Stimulated activated CD4-positive, alpha-beta T cell treated with anti-CD3 and anti-CD28 coated beads, TNF-alpha, amount 100 ng/mL, for 48 hours (primary cell): ENCODE measurements at regions not wholly inside any gene's neighbourhood (a gene's known extent, or its start where the extent isn't known, plus 50 kb on each side); places are given as distances from the start of the nearest gene placed in this dataset.
"Not testable (repeated sequence)": the region's sequence is repeated elsewhere in the genome, so short reads cannot be mapped to it uniquely, and the experiment has no call there.

Experiments used
- DNase-seq, 3 donors: peaks; one replicate each; pipeline ENCODE4 v3.0.0-alpha.2; 2020; ENCODE audit warnings: low read depth in 3 of 3

DNA sequence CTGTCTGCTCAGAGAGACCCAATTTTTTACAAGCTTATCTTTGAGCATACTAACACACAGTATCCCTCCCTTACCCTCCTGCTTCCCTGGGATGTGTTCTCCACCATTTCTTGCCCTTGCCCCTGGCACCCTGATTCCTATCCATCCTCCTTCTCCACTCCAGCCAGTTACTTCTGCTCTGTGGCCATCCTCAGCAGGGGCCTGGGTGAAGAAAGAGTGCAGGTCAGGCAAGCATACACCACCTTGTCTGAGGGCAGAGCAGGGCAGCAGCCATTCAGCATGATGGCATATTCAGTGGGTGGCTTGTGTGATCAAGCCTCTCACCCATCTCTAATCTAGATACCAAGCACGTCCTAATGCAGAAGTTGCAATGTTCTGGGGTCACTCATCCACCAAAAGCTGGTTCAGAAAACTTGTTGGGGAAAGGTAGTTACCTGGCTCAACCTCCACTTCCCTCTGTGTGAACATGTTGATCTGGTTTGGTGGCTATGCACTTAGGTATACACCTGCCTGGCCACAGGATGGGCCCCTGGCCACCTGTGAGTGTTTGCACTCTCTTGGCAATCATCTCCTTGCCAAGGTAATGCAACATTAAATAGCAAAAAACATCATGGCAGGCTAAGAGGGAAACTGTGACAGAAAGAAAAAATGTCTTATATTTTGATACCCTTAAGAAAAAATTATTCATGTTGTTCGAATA, 900.3 kb upstream of the MIR17HG start:
- DNase-seq = no peak

- DNase-seq = no peak
Measured at GRCh38 chr13:90447734-90448101, 899.8 kb upstream of the MIR17HG start.

DNA sequence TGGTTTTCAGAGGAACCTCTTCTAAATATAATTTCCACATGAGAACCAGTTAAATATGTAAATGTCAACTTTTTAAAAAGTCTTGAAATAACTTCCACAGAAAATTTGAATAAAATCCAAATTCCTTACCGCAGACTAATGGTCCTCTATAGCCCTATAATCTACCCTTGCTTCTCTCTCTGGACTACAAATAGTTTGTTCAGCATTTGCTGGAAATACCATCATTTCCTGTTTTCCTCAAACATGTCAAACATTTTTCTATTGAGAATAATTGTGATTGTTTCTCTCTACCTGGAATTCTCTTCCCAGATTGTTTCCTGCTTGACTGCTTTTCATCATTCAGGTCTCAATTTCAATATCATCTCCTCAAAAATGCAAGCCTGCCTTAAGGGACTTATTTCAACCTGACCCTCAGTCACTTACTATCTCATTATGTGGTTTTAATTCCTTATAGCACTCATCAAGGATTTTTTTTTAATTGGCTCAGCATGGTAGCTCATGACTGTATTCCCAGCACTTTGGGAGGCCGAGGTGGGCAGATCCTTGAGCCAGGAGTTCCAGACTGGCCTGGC, 898.9 kb upstream of the MIR17HG start:
- DNase-seq = no peak

GRCh38 chr13:90453342-90453741, 894.1 kb upstream of the MIR17HG start:
- DNase-seq = no peak

DNA sequence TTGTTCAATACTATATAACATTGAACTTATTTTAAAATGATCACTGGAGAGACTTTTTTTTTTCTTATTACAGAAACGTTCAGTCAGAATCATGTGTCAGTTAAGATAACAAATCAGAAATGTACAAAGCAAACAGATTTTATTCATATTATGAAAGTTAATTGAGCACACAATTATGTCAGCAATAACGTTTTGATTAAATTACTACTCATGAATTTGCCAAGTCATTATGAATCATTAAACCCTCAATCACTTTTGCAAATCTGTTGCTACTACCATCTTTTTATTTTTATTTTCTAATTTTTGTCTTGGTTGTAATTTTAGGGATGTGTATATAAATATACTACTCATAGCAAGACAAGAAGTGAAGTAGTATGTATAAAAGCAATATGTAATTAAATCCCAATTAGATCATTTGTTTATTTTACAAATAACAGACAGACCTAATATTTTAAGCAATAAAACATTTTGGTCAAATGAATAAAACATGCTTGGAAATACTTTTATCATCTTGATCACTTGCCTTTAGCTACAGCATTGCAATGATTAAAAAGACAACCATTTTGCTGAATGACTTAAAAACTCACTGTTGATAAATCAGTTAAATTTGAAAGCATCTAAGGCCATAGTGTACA, 893.4 kb upstream of the MIR17HG start:
- no peak for DNase-seq

- no peak for DNase-seq
Measured at GRCh38 chr13:90455067-90455466, 892.4 kb upstream of the MIR17HG start.

- no peak for DNase-seq
Measured at GRCh38 chr13:90455823-90456222, 891.7 kb upstream of the MIR17HG start.

GRCh38 chr13:90461398-90461797, 886.1 kb upstream of the MIR17HG start:
- no peak for DNase-seq

DNA sequence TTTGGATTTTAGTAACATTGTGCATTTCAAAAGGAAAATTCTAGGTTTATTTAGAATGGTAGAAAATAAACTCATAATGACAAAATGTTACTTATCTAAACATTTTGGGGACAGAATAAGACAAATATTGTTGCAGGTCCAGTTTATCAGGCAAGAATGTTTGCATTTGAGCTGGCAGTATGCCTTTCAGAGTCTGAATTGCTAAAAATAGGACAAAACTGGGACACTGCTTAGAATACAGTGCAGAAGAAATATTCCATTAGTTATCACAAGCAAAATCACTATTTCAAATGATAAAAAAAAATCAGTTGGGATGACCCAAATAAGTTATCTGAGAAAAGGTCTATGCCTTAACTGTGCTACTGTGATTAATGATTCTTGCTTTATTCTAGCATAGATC, 870.3 kb upstream of the MIR17HG start:
- DNase-seq = no peak

GRCh38 chr13:90483906-90484305, 863.6 kb upstream of the MIR17HG start:
- no peak for DNase-seq

DNA sequence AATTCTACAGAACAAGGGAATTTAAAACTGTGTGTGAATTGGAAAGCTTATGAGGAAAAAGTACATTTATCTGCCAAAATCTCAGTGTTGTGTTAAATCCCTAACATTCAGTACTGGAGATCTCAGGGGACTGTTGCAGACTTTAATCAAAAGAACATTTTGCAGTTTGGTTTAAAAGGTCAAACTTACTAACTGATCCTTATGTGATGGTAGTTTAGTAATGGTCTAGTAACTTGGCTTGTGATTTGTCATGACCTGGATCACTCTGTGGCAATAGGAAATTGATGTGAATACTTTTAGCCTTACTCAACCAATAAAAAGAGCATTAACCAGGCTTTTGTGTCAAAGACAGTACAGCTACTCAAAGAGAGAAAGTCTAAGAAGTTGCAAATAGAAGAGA, 862.1 kb upstream of the MIR17HG start:
- DNase-seq = no peak

DNA sequence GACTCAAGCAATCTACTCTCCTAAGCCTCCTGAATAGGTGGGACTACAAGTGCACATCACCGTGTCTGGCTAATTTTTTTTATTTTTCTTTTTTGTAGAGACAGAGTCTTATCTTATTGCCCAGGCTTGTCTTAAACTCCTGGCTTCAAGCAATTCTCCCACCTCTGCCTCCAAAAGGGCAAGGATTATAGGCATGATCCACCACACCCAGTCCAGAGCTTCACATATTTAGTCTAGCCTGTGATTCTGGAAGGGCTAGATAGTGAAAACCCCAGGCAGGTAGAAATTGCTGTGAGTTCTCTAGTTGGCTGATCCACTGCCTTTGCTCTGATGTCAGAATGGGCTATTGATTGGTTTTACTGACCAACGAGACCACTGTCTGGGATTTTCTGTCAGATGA, 854.6 kb upstream of the MIR17HG start:
- no peak for DNase-seq

GRCh38 chr13:90493667-90494066, 853.8 kb upstream of the MIR17HG start:
- DNase-seq = no peak

DNA sequence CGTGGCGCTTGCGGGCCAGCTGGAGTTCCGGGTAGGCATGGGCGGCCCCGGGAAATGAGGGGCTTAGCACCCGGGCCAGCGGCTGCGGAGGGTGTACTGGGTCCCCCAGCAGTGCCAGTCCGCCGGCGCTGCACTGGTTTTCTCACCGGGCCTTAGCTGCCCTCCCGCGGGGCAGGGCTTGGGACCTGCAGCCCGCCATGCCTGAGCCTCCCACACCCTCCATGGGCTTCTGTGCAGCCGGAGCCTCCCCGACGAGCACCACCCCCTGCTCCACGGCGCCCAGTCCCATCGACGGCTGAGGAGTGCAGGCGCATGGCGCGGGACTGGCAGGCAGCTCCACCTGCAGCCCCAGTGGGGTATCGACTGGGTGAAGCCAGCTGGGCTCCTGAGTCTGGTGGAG, 852.6 kb upstream of the MIR17HG start:
- DNase-seq = not testable (repeated sequence)

GRCh38 chr13:90498096-90498495, 849.4 kb upstream of the MIR17HG start:
- DNase-seq = no peak

DNA sequence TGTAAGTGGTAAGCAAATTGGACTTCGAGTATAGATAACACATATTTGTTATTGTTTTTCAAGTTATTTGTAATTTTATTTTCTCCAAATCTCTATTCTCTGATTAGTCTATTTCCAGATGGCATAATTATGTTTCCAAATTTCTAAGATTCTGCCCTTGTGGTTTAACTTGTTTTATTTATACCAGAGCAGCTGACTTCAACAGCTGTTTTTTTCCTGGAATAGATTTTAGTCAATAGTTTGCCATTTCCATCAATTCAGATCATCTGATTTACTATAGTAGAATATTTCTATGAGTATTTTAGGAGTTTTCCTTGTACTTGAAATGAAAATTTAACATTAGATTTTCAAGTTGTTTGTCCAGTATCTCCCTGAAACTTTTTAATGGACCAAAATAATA, 848.7 kb upstream of the MIR17HG start:
- DNase-seq = no peak

- no peak for DNase-seq
Measured at GRCh38 chr13:90500569-90500968, 846.9 kb upstream of the MIR17HG start.

GRCh38 chr13:90502153-90502552, 845.3 kb upstream of the MIR17HG start:
- no peak for DNase-seq

DNA sequence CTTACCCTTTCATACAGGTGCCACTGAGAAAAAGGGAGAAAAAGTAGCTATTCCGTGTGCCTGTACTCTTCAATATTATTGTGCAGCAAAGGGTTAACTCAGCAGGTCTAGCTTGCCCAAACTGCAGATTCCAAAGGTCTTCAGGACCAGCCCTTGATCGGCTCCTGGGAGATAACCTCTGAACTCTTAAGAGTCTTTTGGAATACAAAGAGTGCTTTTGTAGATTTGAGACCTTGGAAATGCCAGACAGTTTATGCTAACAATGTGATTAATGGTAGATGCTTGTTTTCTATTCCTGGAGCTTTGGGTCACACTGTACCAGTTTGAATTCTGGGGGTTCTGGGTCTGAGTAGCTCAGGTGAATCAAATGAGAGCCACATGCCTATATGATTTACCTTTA, 844.7 kb upstream of the MIR17HG start:
- DNase-seq = no peak

GRCh38 chr13:90510319-90510718, 837.2 kb upstream of the MIR17HG start:
- DNase-seq = no peak

- DNase-seq = no peak
Measured at GRCh38 chr13:90511903-90512302, 835.6 kb upstream of the MIR17HG start.

- DNase-seq = not testable (repeated sequence)
Measured at GRCh38 chr13:90514712-90515111, 832.8 kb upstream of the MIR17HG start.

DNA sequence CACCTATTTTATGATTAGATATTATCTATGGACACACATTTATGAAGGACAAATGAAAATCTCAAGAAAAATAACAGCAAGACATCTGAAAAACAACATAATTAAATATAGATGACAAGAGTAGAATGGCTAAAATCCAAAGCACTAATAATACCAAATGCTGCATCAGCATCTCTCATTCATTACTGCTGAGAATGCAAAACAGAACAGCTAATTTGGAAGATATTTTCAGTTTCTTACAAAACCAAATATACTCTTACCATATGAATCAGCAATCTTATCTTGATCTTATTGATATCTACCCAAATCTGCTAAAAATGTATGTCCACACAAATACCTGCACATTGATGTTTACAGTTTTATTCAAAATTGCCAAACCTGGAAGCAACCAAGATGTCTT, 829.1 kb upstream of the MIR17HG start:
- no peak for DNase-seq

DNA sequence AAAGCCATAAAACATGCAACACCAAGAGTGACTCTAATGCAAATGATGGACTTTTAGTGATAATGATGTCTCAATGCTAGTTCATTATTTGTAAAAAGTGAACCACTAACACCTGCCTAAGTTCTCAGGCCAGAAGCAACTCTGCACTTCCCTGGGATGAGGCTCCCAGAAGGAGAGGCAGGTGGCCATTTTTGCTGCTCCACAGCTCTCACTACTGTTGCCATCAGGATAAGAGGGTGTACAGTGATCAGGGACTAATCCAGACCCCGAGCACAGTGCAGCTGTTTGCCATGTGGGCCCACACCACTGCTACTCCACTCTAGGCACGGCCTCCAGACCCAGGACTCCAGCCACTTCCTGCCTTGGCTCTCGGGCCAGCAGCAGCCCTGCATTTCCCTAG, 828.3 kb upstream of the MIR17HG start:
- DNase-seq = no peak
